GM12873 (cell line): ENCODE measurements at regions not wholly inside any gene's neighbourhood (a gene's known extent, or its start where the extent isn't known, plus 50 kb on each side); places are given as distances from the start of the nearest gene placed in this dataset.

ENCODE experiments used
- TF ChIP-seq, protein P1 (sequence below): IDR thresholded peaks from 2 replicates; pipeline ENCODE4 v1.5.1; 2012; ENCODE audit warnings: low read depth, mild to moderate bottlenecking, moderate library complexity, low read length, control low read depth; ENCODE audit not compliant: insufficient read depth; ENCODE audit errors: missing control alignments

DNA sequence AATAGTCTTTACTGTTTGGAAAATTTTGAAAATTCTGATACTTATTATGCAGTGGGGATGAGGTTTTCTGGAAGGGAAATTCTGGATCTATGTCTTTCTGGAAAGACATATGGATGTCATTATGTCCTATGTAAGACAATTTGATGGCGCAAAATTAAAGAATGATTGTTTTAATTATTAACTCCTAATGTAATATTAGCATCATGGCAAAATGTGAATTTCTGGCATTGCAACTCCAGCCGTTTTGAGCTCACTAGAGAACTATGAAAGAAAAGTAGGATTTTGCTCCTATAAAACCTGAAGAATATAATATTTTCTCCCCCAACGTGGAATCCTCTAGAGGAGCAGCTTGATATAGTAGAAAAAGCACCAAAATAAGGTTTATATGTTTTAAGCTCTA, 243.2 kb downstream of the RFPL4B start:
- TF ChIP-seq, protein P1, sequence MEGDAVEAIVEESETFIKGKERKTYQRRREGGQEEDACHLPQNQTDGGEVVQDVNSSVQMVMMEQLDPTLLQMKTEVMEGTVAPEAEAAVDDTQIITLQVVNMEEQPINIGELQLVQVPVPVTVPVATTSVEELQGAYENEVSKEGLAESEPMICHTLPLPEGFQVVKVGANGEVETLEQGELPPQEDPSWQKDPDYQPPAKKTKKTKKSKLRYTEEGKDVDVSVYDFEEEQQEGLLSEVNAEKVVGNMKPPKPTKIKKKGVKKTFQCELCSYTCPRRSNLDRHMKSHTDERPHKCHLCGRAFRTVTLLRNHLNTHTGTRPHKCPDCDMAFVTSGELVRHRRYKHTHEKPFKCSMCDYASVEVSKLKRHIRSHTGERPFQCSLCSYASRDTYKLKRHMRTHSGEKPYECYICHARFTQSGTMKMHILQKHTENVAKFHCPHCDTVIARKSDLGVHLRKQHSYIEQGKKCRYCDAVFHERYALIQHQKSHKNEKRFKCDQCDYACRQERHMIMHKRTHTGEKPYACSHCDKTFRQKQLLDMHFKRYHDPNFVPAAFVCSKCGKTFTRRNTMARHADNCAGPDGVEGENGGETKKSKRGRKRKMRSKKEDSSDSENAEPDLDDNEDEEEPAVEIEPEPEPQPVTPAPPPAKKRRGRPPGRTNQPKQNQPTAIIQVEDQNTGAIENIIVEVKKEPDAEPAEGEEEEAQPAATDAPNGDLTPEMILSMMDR, result no peak

DNA sequence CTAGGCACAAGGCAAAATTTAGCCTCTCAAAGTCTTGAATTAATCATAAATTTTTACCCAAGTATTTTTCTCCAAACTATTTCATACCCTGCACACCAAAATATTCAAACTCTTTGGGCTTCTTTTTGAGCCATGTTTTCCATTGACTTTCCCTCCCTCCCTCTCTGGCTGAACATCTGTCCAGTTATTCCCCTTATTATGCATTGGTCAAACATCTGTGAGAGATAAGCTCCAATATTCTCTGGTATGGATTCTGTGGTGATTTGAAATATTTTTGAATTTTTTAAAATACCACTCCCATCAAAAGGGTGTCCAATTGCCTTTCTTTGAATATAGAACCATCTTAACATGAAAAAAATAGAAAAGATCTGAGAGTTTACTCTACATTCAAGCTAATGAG, 244.2 kb downstream of the RFPL4B start:
- TF ChIP-seq, protein P1, result no peak

DNA sequence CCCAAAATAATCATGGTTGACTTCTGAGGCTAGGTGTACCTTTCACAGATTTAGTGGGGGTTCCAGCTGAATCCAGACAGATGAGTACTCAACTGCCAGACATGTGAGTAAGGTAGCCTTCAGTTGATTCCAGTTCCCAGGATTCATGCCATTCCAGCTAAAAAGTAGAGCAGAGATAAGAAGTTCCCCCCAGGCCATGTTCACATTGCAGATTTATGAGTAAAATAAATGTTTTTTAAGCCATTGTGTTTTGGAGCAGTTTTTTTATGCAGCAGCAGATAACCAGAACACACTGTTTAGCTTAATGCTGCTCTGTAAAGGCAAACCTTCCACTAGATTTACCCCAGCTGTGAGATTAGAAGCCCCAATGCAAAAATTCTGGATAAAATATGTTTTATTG, 245.0 kb downstream of the RFPL4B start:
- TF ChIP-seq, protein P1, result no peak

DNA sequence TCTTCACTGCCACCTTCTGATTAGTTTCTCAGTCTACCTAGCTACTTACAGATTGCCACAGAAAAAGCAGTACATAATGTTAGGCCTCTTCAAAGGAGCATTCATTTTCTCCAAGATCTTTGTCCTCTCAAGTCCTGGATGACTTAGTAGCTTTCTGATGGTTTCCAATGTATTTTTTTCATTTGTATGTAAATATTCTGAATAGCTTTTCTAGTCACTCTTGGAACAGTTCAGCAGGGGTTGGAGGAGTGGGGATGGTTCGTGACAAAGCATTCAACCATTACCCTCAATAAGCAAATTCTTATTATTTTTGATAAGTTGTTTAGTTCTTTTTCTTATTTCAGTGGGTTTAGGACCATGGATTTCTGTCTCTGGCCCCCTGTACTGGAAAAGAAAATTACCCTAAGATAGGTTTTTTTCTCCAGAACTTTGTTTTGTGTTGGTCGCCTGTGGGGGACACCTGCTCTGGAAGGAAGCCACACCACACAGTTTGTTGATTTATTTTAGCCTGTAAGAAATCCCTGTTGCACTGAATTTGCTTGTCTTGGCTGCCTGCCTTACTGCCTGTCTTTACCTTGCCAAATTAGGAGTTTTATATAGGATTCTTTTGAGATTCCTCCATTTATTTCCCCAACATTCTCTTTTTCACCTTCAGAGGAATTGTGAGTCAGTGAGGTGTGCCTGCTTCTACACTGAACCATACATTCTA, 247.9 kb downstream of the RFPL4B start:
- TF ChIP-seq, protein P1, result no peak

DNA sequence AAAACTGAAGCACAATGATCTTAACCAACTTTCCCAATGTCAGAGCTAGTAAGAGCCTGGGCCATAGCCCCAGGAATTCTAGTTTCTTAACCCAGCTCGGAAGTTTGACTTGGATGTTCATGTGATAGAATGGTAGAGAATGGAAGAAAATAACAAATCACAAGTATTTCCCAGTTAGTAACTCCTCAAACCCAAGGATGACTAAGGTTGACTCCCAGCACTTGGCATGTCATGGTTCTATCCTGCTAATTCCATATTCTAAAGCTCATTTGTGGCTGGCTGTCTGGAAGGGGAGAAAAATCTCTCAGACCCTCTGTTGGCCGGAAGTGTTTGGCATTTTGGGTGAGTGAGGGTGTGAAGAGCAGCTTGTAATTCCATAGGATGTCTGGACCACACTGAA, 248.7 kb downstream of the RFPL4B start:
- TF ChIP-seq, protein P1, result no peak

DNA sequence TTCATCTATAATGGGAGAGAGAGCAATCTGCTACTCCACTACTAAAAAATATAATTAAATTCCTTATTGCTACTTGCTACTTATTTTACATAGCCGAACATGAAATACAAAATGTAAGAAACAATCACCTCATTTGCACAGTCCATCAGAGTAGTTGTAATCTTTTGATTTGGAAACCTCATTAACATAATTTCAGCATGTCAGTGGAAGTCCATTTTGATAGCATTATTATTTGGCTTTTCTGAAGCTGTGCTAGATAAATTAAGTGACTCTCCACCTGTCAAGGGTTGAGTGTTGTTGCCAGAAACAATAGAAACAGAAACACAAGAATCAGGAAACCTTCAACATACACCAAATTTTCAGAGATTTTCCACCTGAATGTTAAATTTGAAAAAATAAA, 250.0 kb downstream of the RFPL4B start:
- TF ChIP-seq, protein P1, result no peak

DNA sequence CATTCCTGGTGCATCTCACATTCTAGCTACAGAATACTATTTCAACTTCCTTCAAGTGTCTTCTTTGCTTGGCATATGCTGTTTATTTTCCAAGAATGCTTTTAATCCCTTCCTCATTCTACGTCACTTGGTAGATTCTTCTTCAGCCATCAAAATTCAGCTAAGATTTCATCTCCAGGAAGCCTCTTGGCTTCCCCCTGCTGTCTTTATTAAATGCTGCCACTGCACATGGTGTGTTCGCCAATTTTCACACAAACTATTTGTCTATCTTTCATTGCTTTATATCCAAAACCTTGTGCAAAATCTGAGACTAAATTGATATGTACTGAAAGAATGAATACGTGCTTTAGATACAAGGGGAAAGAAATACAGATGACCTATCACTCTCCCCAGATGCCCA, 253.0 kb downstream of the RFPL4B start:
- TF ChIP-seq, protein P1, result no peak
